ENCODE measurements at regions not wholly inside any gene's neighbourhood (a gene's known extent, or its start where the extent isn't known, plus 50 kb on each side); places are given as distances from the start of the nearest gene placed in this dataset.

- TF ChIP-seq CTCF (IDR thresholded peaks at IDR 0.05) (no peak), EP300 (IDR thresholded peaks at IDR 0.05) (no peak), POLR2A (IDR thresholded peaks at IDR 0.05) (no peak)
Measured at GRCh38 chr3:177350121-177350520, 152.8 kb upstream of the TBL1XR1 start.

All from ovary (tissue), 3 donors.